Right renal pelvis (tissue), 4 donors: ENCODE measurements at regions not wholly inside any gene's neighbourhood (a gene's known extent, or its start where the extent isn't known, plus 50 kb on each side); places are given as distances from the start of the nearest gene placed in this dataset.
"Not testable (repeated sequence)": the region's sequence is repeated elsewhere in the genome, so short reads cannot be mapped to it uniquely, and the experiment has no call there.

Experiments used
- DNase-seq, 4 donors: peaks; one replicate each; pipeline ENCODE4 v3.0.0-alpha.2; 2013; ENCODE audit warnings: low read depth in 4 of 4, low spot score in 3 of 4, missing footprints in 1 of 4

GRCh38 chr2:236367506-236368289 lies 103.5 kb upstream of the ASB18 start:
- DNase-seq = no peak

GRCh38 chr2:236369661-236370062 lies 105.5 kb upstream of the ASB18 start:
- no peak for DNase-seq

GRCh38 chr2:236370847-236371409 lies 106.7 kb upstream of the ASB18 start:
- DNase-seq = no peak

- DNase-seq = no peak
These were observed 111.8 kb upstream of the ASB18 start for GRCh38 chr2:236375973-236376476.

GRCh38 chr2:236376566-236377244 lies 112.5 kb upstream of the ASB18 start:
- no peak for DNase-seq

- DNase-seq = no peak
These were observed 115.9 kb upstream of the ASB18 start for GRCh38 chr2:236380051-236380612.

GRCh38 chr2:236381253-236381652 lies 117.0 kb upstream of the ASB18 start:
- not testable (repeated sequence) for DNase-seq

- DNase-seq = not testable (repeated sequence)
These were observed 125.3 kb upstream of the ASB18 start for GRCh38 chr2:236389284-236390216.

- DNase-seq = no peak
These were observed 128.9 kb upstream of the ASB18 start for GRCh38 chr2:236393101-236393500.

GRCh38 chr2:236393581-236393980 lies 129.4 kb upstream of the ASB18 start:
- DNase-seq = no peak

- no peak for DNase-seq
These were observed 130.4 kb upstream of the ASB18 start for GRCh38 chr2:236394571-236394970.

- no peak for DNase-seq
These were observed 130.9 kb upstream of the ASB18 start for GRCh38 chr2:236395067-236395466.

GRCh38 chr2:236396818-236397350 lies 132.7 kb upstream of the ASB18 start:
- DNase-seq = no peak

GRCh38 chr2:236397681-236398080 lies 133.5 kb upstream of the ASB18 start:
- no peak for DNase-seq

- DNase-seq = no peak
These were observed 135.2 kb upstream of the ASB18 start for GRCh38 chr2:236399409-236399808.

- DNase-seq = no peak
These were observed 135.9 kb upstream of the ASB18 start for GRCh38 chr2:236400046-236400574.

- DNase-seq = no peak
These were observed 136.6 kb upstream of the ASB18 start for GRCh38 chr2:236400594-236401360.

- no peak for DNase-seq
These were observed 138.0 kb upstream of the ASB18 start for GRCh38 chr2:236402033-236402790.
